K562 (cell line): ENCODE measurements at regions not wholly inside any gene's neighbourhood (a gene's known extent, or its start where the extent isn't known, plus 50 kb on each side); places are given as distances from the start of the nearest gene placed in this dataset.
"Not testable (repeated sequence)": the region's sequence is repeated elsewhere in the genome, so short reads cannot be mapped to it uniquely, and the experiment has no call there.

Experiments
- CEBPG ChIP-seq, 3 experiments: fragments of 200-800 bp in 1 of 3; sonication (Bioruptor generic) in 1 of 3; sonication (generic) in 1 of 3; formaldehyde crosslinking in 1 of 3; IDR thresholded peaks in 2 of 3; conservative IDR thresholded peaks in 1 of 3; 2 replicates each; pipeline versions ENCODE4 v1.6.1 to v1.8.0; 2016 to 2022; ENCODE audit warnings: missing compliant biosample characterization in 2 of 3, missing genetic modification characterization in 2 of 3, mild to moderate bottlenecking in 1 of 3, missing genetic modification reagents in 1 of 3
- CTCF ChIP-seq, 3 experiments: IDR thresholded peaks in 2 of 3; conservative IDR thresholded peaks in 1 of 3; 2 replicates each; pipeline ENCODE4 v1.5.1; 2011 to 2012; ENCODE audit warnings: low read length in 3 of 3, mild to moderate bottlenecking in 3 of 3, control low read depth in 2 of 3, improper control_type of control experiment in 1 of 3, inconsistent platforms in 1 of 3, low read depth in 1 of 3, mixed read lengths in 1 of 3, moderate library complexity in 1 of 3; ENCODE audit not compliant: insufficient read depth in 2 of 3
- EP300 ChIP-seq: IDR thresholded peaks from 2 replicates; pipeline ENCODE4 v1.6.1; 2012; ENCODE audit warnings: low read length, improper control_type of control experiment
- ESRRB ChIP-seq: fragments of 250-450 bp; sonication (Bioruptor Pico); IDR thresholded peaks from 2 replicates; pipeline ENCODE4 v1.5.0; 2020; ENCODE audit warnings: mild to moderate bottlenecking, moderate library complexity, borderline replicate concordance
- STAG1 ChIP-seq: sonication (generic); formaldehyde crosslinking; IDR thresholded peaks from 2 replicates; pipeline ENCODE4 v1.5.0; 2020; ENCODE audit warnings: missing genetic modification reagents, borderline replicate concordance
- ZBTB43 ChIP-seq: sonication (generic); formaldehyde crosslinking; IDR thresholded peaks from 2 replicates; pipeline ENCODE4 v1.8.0; 2023; ENCODE audit warnings: mild to moderate bottlenecking, missing genetic modification reagents

- TF ChIP-seq STAG1 (CRISPR knock-in tag); EP300; CEBPG (CRISPR knock-in tag; IDR thresholded peaks at IDR 0.05); CEBPG (tag; conservative IDR thresholded peaks at IDR 0.05 in 1 of 2, IDR thresholded peaks at IDR 0.05 in 1 of 2); ZBTB43 (CRISPR knock-in tag); CTCF (IDR thresholded peaks at IDR 0.05 in 2 of 3, conservative IDR thresholded peaks at IDR 0.05 in 1 of 3; ENCODE audit: insufficient read depth in 2 of 3, low read depth in 1 of 3, low read length in 3 of 3); ESRRB (CRISPR knock-in tag): not testable (repeated sequence)
Observed at GRCh38 chr5:108558840-108559239, 176.9 kb upstream of the FBXL17 start.
